Liver (tissue), 3 donors: ENCODE measurements at regions not wholly inside any gene's neighbourhood (a gene's known extent, or its start where the extent isn't known, plus 50 kb on each side); places are given as distances from the start of the nearest gene placed in this dataset.

Experiments used
- JUND ChIP-seq, 2 donors: IDR thresholded peaks; 2 replicates each; pipeline ENCODE4 v1.6.1; 2016; ENCODE audit warnings: antibody characterized with exemption in 2 of 2
- TF ChIP-seq, protein P1 (sequence below): fragments of 150-350 bp; IDR thresholded peaks from 2 replicates; pipeline ENCODE4 v1.5.1; 2017; ENCODE audit warnings: improper control_type of control experiment, low read depth, low read length; ENCODE audit not compliant: missing input control
- donor health status: healthy.
- donor health status: healthy.

DNA sequence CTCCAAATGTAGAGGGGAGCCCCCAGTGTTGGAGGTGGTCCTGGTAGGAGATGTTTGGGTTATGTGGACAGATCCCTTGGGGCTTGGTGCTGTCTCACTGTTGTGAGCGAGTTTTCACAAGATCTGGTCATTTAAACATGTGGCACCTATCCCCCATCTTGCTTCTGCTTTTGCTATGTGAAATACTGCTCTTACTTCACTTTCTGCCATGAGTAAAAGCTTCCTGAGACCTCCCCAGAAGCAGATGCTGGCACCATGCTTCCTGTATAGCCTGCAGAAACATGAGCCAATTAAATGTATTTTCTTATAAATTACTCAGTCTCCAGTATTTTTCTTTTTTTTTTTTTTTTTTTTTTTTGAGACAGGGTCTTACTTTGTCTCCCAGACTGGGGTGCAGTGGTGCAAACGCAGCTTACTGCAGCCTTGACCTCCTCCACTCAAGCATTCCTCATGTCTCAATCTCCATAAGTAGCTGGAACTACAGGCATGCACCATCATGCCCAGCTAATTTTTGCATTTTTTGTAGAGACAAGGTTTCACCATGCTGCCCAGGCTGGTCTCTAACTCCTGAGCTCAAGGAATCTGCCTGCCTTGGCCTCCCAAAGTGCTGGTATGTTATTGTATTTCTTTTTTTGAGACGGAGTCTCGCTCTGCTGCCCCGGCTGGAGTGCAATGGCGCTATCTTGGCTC, 177.1 kb downstream of the ALDH8A1 start:
- TF ChIP-seq, protein P1, sequence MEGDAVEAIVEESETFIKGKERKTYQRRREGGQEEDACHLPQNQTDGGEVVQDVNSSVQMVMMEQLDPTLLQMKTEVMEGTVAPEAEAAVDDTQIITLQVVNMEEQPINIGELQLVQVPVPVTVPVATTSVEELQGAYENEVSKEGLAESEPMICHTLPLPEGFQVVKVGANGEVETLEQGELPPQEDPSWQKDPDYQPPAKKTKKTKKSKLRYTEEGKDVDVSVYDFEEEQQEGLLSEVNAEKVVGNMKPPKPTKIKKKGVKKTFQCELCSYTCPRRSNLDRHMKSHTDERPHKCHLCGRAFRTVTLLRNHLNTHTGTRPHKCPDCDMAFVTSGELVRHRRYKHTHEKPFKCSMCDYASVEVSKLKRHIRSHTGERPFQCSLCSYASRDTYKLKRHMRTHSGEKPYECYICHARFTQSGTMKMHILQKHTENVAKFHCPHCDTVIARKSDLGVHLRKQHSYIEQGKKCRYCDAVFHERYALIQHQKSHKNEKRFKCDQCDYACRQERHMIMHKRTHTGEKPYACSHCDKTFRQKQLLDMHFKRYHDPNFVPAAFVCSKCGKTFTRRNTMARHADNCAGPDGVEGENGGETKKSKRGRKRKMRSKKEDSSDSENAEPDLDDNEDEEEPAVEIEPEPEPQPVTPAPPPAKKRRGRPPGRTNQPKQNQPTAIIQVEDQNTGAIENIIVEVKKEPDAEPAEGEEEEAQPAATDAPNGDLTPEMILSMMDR: no peak
- no peak for TF ChIP-seq JUND (IDR thresholded peaks at IDR 0.05)
